CD4-positive, alpha-beta T cell treated with Interleukin-15 for 4 hours (primary cell): ENCODE measurements at regions not wholly inside any gene's neighbourhood (a gene's known extent, or its start where the extent isn't known, plus 50 kb on each side); places are given as distances from the start of the nearest gene placed in this dataset.
"Not testable (repeated sequence)": the region's sequence is repeated elsewhere in the genome, so short reads cannot be mapped to it uniquely, and the experiment has no call there.

ENCODE experiments used
- DNase-seq: peaks from one replicate; pipeline ENCODE4 v3.0.0-alpha.2; 2020; ENCODE audit warnings: low spot score

DNA sequence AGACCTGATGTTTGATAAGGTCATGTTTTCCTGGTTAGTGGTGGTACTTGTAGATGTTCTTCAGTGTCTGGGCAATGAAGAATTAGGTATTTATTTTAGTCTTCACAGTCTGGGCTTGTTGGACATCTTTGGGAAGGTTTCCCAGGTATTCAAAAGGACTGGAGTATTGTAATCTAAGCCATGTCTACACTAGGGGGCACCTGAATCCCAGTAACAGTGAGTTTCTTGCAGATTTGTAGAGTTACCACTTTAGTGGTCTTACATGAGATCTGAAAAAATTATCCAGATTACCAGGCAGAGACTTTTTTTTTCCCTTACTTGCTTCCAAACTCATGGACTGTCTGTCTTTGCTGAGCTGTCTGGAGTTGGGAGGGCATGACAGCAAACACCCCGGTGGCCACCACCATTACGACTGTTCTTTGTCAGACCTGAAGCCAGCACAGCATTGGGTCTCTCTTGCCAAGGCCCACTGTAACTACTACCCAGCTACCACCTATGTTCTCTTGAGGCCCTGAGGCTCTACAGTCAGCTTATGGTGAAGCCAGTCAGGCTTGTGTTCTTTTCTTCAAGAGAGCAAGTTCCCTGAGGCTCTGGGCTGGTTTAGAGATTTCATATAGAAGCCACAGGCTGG, 820.7 kb upstream of the FBXO33 start:
- DNase-seq = no peak

DNA sequence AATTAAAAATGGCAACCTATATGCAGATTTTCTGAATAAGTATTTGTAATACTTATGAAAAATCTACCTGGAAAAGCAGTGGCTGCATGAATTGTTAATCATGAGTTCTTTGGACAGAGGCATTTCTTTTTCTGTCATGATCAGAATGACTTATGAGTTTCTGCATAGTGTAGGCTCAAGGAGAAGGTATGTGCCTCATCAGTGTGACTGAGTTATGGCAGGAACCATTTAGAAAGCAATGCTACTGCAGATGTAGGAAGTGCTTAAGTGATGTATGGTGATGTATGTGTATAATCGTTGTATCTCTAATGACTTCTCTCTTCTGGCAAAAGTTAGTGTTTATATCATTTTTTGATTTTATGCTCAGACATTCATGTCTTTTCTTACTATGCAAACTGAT, 816.4 kb upstream of the FBXO33 start:
- no peak for DNase-seq

GRCh38 chr14:40240245-40240859, 808.1 kb upstream of the FBXO33 start:
- no peak for DNase-seq

DNA sequence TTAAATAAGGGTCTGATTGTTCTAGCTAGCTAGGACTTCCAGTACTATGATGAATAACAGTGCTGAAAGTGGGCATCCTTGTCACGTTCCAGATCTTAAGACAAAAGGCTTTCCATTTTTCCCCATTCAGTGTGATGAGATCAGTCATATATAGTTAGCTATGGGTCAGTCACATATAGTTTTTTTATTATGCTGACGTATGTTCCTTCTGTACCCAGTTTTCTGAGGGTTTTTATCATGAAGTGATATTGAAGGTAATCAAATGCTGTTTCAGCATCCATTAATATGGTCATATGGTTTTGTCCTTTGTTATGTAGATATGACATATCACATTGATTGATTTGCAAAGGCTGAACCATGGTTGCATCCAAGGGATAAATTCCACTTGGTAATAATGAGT, 800.1 kb upstream of the FBXO33 start:
- no peak for DNase-seq

GRCh38 chr14:40229676-40230075, 797.4 kb upstream of the FBXO33 start:
- no peak for DNase-seq

GRCh38 chr14:40222996-40223395, 790.8 kb upstream of the FBXO33 start:
- DNase-seq = no peak

DNA sequence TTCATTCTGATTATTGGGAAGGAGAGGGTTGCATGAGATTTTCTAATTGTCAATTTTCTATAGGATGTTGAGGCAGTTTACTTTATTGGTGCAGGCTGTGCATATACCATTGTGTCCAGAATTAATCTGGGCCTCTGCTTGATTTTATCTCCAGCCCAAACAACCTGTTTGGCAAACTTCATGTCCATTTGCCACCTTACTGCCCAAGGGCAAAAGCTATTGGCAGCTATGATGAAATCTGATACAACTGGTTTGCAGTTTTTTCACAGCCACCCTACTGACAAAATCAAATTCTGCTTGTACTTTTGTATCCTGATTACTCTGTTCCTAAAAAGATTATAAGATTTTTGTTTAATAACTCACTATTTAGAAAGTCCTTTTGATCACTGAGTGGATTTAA, 789.2 kb upstream of the FBXO33 start:
- DNase-seq = no peak

- DNase-seq = no peak
Measured at GRCh38 chr14:40219032-40219431, 786.8 kb upstream of the FBXO33 start.

DNA sequence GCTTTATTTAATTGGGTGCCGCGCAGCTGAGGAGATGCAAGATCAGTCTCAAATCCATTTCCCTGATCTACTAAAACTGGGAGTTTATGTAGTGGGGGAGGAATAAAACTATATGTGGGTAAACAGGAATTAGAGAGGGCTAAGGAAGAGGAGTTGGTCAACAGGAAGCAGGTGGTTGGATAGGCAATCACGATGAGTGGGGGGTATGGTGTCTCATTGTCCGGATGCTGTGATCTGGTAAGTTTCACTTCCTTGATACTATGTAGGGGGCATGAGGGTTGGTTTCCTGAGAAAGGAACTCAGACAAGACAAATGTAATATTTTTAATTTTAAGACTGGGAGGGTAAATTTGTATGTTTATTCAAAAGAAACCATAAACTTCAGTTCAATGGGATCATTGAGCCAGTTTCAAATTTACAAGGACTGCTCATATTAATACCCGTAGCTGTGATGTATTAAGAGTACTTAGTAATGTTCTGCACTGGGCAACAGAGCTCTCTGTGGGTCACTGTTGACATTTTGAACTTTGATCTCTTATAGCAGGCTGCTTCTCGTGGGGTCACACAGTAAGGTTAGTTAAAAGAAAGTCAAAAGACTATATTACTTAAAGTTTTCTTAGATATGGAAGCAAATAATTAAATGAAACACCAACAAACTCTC, 786.2 kb upstream of the FBXO33 start:
- DNase-seq = no peak

DNA sequence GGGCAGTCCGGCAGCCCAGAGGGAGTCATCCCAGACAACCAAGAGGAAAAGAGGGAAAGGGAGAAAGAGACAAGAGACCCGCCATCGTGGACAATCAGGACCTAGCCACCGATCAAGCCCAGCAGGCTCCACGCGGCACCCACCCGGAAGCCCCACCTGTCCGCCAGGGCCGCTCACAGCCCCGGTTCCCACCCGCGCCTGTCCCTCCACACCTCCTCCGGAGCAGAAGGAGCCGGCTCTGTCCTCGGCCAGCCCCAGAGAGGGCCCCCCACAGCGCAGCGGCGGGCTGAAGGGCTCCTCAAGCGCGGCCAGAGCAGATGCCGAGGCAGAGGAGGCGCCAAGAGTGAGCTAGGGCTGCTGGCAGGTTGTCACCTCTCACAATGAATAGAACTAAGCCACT, 784.7 kb upstream of the FBXO33 start:
- no peak for DNase-seq

DNA sequence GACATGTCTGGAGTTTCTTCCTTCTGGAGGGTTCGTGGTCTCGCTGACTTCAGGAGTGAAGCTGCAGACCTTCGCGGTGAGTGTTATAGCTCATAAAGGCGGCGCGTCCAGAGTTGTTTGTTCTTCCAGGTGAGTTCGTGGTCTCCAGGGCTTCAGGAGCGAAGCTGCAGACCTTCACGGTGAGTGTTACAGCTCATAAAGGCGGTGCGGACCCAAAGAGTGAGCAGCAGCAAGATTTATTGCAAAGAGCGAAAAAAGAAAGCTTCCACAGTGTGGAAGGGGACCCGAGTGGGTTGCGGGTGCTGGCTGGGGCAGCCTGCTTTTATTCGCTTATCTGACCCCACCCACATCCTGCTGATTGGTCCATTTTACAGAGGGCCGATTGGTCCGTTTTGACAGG, 784.2 kb upstream of the FBXO33 start:
- DNase-seq = not testable (repeated sequence)

DNA sequence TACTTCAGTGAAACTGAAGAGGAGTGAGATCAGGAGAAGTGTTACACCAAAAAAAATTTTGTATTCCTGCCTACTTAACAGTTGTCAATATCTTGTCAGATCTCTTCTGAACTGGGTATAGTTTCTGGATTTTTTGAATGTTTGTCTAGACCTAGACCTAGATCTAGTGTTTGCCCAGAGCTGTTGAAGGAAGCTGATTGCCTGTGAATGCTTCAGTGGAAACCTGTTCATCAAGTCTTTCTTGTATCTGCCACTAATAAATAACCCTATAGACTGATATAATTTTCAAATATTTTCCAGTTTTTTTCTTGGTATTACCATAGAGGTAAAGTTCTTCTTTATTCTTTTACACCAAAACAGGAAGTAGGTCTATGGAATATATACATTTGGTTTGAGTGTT, 781.5 kb upstream of the FBXO33 start:
- no peak for DNase-seq

- no peak for DNase-seq
Measured at GRCh38 chr14:40204441-40205175, 772.4 kb upstream of the FBXO33 start.

DNA sequence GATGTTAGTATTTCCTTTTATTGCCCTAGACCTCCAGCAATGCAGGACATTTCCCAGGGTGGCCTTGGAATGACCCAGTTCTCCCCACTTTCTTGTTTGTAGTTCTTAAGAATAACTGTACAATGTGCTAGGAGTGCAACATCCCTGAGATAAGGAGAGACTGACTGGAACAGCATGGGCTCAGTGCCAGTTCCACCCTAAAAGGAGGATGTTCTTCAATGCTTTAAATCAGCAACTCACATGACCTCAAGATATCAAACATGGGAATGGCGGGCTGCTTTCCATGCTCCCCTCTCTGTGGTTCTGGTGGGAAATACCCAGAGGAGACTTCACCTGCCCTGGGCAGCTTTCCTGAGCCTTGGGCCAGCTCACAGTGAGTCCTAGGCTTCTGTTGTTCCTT, 766.9 kb upstream of the FBXO33 start:
- DNase-seq = no peak

GRCh38 chr14:40197344-40197743, 765.1 kb upstream of the FBXO33 start:
- DNase-seq = no peak

DNA sequence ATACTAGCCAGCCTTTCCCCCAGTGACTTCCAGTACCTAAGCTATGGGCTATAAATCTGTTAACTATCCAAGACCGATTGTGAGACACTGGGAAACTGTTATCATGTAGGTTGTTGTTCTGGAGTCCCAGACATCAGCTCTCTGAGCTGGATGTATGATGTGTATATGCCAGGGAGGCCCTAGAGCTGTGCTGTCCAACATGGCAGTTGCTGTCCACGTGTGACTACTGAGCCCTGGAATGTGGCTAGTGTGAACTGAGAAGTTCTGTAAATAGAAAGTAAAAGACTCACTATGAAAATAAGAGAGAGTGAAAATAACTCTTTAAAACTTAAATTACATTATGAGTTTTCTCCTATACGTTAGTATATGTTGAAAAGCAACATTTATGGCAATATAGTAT, 755.8 kb upstream of the FBXO33 start:
- DNase-seq = no peak

- DNase-seq = no peak
Measured at GRCh38 chr14:40164083-40164482, 731.9 kb upstream of the FBXO33 start.

DNA sequence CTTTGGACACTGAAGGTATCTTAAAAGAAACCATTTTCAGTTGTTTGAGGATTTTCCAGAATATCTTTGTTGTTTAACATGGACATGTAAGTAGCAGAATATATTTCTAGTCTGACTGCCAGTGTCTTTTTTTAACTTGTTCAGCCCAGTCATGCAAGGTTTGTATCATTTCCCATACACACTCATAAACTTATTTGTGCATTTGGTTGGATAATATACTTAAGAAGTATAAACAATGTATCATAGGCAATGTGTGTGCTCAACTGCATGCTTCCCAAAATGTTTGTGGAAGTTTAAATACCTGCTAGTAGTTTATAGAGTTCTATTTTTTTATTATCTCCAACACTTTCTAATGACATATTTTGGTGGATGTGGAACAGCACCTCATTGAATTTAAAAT, 707.4 kb upstream of the FBXO33 start:
- DNase-seq = no peak

DNA sequence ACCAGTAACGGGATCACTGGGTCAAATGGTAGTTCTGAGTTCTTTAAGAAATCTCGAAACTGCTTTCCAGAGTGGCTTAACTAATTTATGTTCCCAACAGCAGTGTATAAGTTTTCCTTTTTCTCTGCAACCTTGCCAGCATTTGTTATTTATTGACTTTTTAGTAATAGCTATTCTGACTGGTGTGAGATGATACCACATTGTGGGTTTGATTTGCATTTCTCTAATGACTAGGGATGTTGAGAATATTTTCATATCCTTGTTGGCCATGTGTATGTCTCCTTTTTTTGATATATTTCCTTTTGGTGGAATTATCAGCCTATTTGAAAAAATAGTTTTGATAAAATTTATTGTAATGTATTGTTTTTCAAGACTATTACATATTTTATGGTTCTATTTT, 701.2 kb upstream of the FBXO33 start:
- DNase-seq = no peak

GRCh38 chr14:40129159-40129558, 696.9 kb upstream of the FBXO33 start:
- DNase-seq = no peak

GRCh38 chr14:40123816-40124215, 691.6 kb upstream of the FBXO33 start:
- DNase-seq = no peak

DNA sequence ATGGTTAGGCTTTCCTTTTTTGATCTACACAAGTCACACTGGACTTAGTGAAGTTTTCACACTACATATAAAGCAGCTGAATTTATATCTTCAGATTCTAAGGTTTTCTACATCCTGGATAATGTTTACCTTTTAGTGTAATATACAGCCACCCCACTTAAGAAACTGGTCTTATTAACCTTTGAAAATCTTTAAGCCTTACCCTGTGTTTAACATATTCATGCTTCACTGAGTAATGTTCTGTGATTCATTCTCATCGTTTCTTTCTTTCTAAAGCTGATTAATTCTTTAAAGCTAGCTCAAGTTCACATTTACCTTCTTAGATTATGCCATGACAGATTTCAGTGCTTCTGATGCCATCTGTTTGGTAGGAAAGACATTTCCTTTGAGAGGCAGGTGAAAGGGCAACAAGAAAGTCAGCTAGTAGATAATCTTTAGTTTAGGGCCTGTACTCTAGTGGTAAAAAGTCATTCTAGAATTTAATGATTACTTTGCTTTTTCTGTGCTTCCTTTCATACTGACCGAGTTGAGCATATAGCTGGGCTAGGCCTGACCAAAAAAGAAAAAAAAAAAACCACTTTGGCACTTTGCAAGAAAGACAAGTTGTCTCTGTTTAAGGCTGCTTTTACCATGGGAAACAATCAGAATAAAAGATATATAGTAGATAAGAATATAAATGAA, 690.9 kb upstream of the FBXO33 start:
- DNase-seq = no peak

DNA sequence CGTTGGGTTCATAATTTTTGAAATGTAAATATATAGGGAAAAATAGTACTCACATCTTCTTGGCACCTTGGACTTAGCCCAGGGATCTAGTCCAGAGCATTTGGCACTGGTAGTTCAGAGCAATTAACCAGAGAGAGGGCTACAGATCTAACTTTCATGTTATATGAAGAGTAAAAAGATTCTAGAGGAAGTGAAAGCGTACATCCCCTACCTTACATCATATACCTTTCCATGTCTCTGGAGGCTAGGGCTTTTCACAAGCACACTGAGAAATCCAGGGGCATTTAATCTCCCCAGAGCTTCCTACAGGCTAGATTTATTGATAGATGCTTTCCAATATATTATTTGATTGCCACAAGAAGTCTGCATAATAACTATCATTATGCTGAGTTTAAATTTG, 687.5 kb upstream of the FBXO33 start:
- DNase-seq = no peak
